Caco-2 (cell line): ENCODE measurements at regions not wholly inside any gene's neighbourhood (a gene's known extent, or its start where the extent isn't known, plus 50 kb on each side); places are given as distances from the start of the nearest gene placed in this dataset.

ENCODE experiments used
- BruUV-seq: library from RNA; stranded (reverse); fragments of 400-500 nt; replicated peaks from 2 replicates; lab custom pipeline; 2021; lab: Mats Ljungman, UMichigan
- CTCF ChIA-PET: fragments of 300-600 bp; sonication (Branson Sonifier 250); formaldehyde crosslinking; loops from one replicate; lab custom pipeline; 2022; ENCODE audit warnings: antibody characterized with exemption; lab: Charles Lee
- POLR2A ChIA-PET: fragments of 300-600 bp; sonication (Branson Sonifier 250); formaldehyde crosslinking; loops from one replicate; lab custom pipeline; 2022; ENCODE audit warnings: antibody characterized with exemption; lab: Charles Lee
- DNase-seq, 2 experiments: peaks; one replicate each; pipeline versions ENCODE4 v3.0.0 to v3.0.0-alpha.2; 2020 to 2022
- H3K27me3 ChIP-seq: replicated peaks from 2 replicates; pipeline ENCODE4 v1.6.0; 2011; ENCODE audit warnings: low read length; ENCODE audit not compliant: control insufficient read depth, insufficient read depth
- H3K36me3 ChIP-seq: 2 replicates; pipeline ENCODE4 v1.5.1; 2011; ENCODE audit warnings: low read length; ENCODE audit not compliant: control insufficient read depth, insufficient read depth
- H3K4me1 ChIP-seq: fragments of 250-450 bp; sonication (Bioruptor Pico); 2 replicates; pipeline ENCODE4 v1.5.1; 2020; ENCODE audit warnings: mild to moderate bottlenecking
- H3K4me3 ChIP-seq: 2 replicates; pipeline ENCODE4 v1.5.1; 2011; ENCODE audit warnings: low read depth, mild to moderate bottlenecking, control low read depth, low read length
- H3K9me3 ChIP-seq: fragments of 250-450 bp; sonication (Bioruptor Pico); 2 replicates; pipeline ENCODE4 v1.5.1; 2020; ENCODE audit warnings: mild to moderate bottlenecking, moderate library complexity
- H3K27ac Mint-ChIP-seq: one replicate; pipeline ENCODE4 v1.8.0; 2022; ENCODE audit warnings: mixed read lengths; ENCODE audit not compliant: unreplicated experiment
- H3K27me3 Mint-ChIP-seq: one replicate; pipeline ENCODE4 v1.8.0; 2022; ENCODE audit warnings: mixed read lengths; ENCODE audit not compliant: insufficient read depth, unreplicated experiment
- H3K36me3 Mint-ChIP-seq: one replicate; pipeline ENCODE4 v1.8.0; 2022; ENCODE audit warnings: mild to moderate bottlenecking, mixed read lengths; ENCODE audit not compliant: insufficient read depth, unreplicated experiment
- H3K4me1 Mint-ChIP-seq: one replicate; pipeline ENCODE4 v1.8.0; 2022; ENCODE audit warnings: low read depth, mixed read lengths; ENCODE audit not compliant: unreplicated experiment
- H3K4me3 Mint-ChIP-seq: one replicate; pipeline ENCODE4 v1.8.0; 2022; ENCODE audit warnings: mild to moderate bottlenecking, moderate library complexity, mixed read lengths; ENCODE audit not compliant: unreplicated experiment
- H3K9me3 Mint-ChIP-seq: one replicate; pipeline ENCODE4 v1.8.0; 2022; ENCODE audit warnings: mixed read lengths; ENCODE audit not compliant: unreplicated experiment
- intact Hi-C: fragments of 100-400 bp; cut with micrococcal nuclease; formaldehyde crosslinking; loops from one replicate; pipeline ENCODE4 v1.10.0; 2022; ENCODE audit not compliant: unreplicated experiment
- TF ChIP-seq, protein P1 (sequence below), 2 experiments: fragments of 200-600 bp in 1 of 2; IDR thresholded peaks; 1 replicate in 1 of 2; 2 replicates in 1 of 2; pipeline versions ENCODE4 v1.5.1 to v1.8.0; 2011 to 2022; ENCODE audit warnings: antibody characterized with exemption in 1 of 2, control low read depth in 1 of 2, inconsistent platforms in 1 of 2, low read depth in 1 of 2, low read length in 1 of 2, mild to moderate bottlenecking in 1 of 2, moderate library complexity in 1 of 2; ENCODE audit not compliant: insufficient read depth in 1 of 2, severe bottlenecking in 1 of 2, unreplicated experiment in 1 of 2

DNA sequence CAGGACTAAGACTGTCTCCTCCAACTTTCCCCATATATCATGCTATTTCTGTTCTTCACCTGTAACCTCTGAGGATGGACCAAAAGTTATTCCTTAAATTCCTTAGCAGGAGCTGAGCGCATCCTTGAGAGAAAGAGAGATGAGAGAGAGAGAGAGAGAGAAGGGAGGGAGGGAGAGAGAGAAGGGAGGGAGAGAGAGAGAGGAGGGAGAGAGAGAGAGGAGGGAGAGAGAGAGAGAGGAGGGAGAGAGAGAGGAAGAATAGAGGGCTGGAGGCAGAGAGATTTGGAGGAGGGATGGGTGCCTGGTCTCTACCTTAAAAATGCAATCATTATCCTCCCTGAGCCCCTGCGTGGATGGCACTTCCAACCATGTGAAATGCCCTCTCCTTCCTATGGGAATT lies 73.6 kb downstream of the BMP2 start:
- H3K36me3 ChIP-seq = no peaks in the 10 kb centered on the region
- peaks cover 17% of the 10 kb centered on the region for H3K4me1 ChIP-seq
- CTCF ChIA-PET = no interaction called here
- intact Hi-C loops = no loop called here
- POLR2A ChIA-PET = no interaction called here
- no peak for DNase-seq
- TF ChIP-seq, protein P1, sequence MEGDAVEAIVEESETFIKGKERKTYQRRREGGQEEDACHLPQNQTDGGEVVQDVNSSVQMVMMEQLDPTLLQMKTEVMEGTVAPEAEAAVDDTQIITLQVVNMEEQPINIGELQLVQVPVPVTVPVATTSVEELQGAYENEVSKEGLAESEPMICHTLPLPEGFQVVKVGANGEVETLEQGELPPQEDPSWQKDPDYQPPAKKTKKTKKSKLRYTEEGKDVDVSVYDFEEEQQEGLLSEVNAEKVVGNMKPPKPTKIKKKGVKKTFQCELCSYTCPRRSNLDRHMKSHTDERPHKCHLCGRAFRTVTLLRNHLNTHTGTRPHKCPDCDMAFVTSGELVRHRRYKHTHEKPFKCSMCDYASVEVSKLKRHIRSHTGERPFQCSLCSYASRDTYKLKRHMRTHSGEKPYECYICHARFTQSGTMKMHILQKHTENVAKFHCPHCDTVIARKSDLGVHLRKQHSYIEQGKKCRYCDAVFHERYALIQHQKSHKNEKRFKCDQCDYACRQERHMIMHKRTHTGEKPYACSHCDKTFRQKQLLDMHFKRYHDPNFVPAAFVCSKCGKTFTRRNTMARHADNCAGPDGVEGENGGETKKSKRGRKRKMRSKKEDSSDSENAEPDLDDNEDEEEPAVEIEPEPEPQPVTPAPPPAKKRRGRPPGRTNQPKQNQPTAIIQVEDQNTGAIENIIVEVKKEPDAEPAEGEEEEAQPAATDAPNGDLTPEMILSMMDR (IDR thresholded peaks at IDR 0.05; ENCODE audit: insufficient read depth in 1 of 2, low read depth in 1 of 2, low read length in 1 of 2, severe bottlenecking in 1 of 2, unreplicated experiment in 1 of 2) = no peak
- no peaks in the 10 kb centered on the region for H3K27me3 ChIP-seq
- H3K36me3 Mint-ChIP-seq = no peaks in the 10 kb centered on the region
- H3K4me3 Mint-ChIP-seq = no peak overlapping the region
- H3K4me3 ChIP-seq = no peak overlapping the region
- no peaks in the 10 kb centered on the region for H3K4me1 Mint-ChIP-seq
- peaks cover 2% of the 10 kb centered on the region for H3K27me3 Mint-ChIP-seq
- H3K9me3 Mint-ChIP-seq = no peaks in the 10 kb centered on the region
- no peaks in the 10 kb centered on the region for H3K9me3 ChIP-seq
- H3K27ac Mint-ChIP-seq = no peak overlapping the region
- BruUV-seq = no TSS peak

DNA sequence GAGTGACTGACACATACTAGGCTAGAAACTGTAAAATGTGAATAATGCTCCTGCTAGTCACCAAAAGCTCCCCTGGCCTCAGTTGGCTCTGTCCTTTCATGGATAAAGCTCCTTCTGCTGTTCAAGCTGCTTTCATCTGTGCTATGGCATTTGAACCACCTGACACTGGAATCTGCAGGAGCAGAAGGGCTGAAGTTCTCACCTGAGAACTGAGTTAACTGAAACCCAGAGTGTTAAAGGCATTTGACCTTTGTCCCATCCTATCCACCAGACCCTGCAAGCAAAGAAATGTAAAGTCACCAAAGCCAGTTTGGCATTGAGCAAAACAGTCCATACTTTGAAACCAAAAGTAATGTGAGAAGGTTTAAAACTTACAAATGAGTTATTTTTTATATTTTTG lies 77.7 kb downstream of the BMP2 start:
- Mint-ChIP-seq H3K4me1 (no peaks in the 10 kb centered on the region), H3K27me3 (peaks cover 2% of the 10 kb centered on the region), H3K27ac (no peak overlapping the region), H3K4me3 (no peak overlapping the region), H3K36me3 (no peaks in the 10 kb centered on the region), H3K9me3 (no peaks in the 10 kb centered on the region)
- Histone ChIP-seq H3K4me3 (no peak overlapping the region), H3K4me1 (peaks cover 17% of the 10 kb centered on the region), H3K36me3 (no peaks in the 10 kb centered on the region), H3K27me3 (no peaks in the 10 kb centered on the region), H3K9me3 (no peaks in the 10 kb centered on the region)
- intact Hi-C loops = no loop called here
- no TSS peak for BruUV-seq
- ChIA-PET POLR2A (no interaction called here), CTCF (no interaction called here)
- peak; percentile 50 to 66 for DNase-seq
- TF ChIP-seq, protein P1 (IDR thresholded peaks at IDR 0.05; ENCODE audit: insufficient read depth in 1 of 2, low read depth in 1 of 2, low read length in 1 of 2, severe bottlenecking in 1 of 2, unreplicated experiment in 1 of 2) = no peak

DNA sequence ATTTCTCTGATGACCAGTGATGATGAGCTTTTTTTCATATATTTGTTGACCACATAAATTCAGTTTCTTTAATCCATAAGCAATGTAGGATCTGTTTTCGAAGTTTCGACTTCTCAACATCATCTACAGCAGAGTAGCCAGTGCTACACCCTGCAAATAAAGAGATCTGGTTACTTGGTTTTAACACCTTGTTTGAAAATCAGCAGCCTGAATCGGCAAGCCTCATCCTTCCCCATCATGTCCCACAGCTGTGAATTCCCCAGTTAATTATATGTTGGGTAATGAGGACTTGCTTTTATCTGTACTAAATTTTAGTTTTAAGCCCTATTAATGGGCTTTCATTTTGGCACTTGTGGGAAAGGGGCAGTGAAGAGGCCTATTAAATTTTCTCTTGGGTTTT lies 80.6 kb downstream of the BMP2 start:
- Histone ChIP-seq H3K4me1 (peaks cover 17% of the 10 kb centered on the region), H3K36me3 (no peaks in the 10 kb centered on the region), H3K27me3 (no peaks in the 10 kb centered on the region), H3K4me3 (no peak overlapping the region), H3K9me3 (no peaks in the 10 kb centered on the region)
- Mint-ChIP-seq H3K4me1 (no peaks in the 10 kb centered on the region), H3K4me3 (no peak overlapping the region), H3K9me3 (no peaks in the 10 kb centered on the region), H3K36me3 (no peaks in the 10 kb centered on the region), H3K27me3 (peaks cover 2% of the 10 kb centered on the region), H3K27ac (no peak overlapping the region)
- ChIA-PET CTCF (no interaction called here), POLR2A (no interaction called here)
- intact Hi-C loops = no loop called here
- TF ChIP-seq, protein P1 (IDR thresholded peaks at IDR 0.05; ENCODE audit: insufficient read depth in 1 of 2, low read depth in 1 of 2, low read length in 1 of 2, severe bottlenecking in 1 of 2, unreplicated experiment in 1 of 2) = no peak
- BruUV-seq = no TSS peak
- no peak for DNase-seq
